ENCODE measurements at regions not wholly inside any gene's neighbourhood (a gene's known extent, or its start where the extent isn't known, plus 50 kb on each side); places are given as distances from the start of the nearest gene placed in this dataset.

GRCh38 chr6:90435207-90435899 lies 138.7 kb upstream of the BACH2 start:
- no peak for DNase-seq (ENCODE audit: low read depth in 3 of 3)

DNA sequence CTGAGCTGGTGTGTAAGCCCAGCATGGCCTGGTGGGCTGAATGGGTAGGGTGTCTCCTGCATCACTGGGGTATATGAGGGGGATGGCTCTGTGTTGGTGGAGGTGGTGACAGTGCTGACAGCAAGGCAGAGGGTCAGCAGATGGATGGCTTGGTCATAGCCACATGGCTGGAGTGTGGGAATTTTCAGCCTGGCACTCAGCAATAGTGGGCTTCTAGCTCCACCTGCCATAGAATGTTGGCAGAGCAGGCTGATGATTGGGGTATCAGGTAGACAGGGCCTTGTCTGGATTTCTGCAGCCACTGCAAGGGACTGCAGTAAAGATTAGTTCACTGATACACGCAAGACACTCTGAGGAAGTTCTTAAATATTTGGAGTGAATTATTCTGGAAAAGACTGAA lies 137.5 kb upstream of the BACH2 start:
- DNase-seq (ENCODE audit: low read depth in 3 of 3): no peak

DNA sequence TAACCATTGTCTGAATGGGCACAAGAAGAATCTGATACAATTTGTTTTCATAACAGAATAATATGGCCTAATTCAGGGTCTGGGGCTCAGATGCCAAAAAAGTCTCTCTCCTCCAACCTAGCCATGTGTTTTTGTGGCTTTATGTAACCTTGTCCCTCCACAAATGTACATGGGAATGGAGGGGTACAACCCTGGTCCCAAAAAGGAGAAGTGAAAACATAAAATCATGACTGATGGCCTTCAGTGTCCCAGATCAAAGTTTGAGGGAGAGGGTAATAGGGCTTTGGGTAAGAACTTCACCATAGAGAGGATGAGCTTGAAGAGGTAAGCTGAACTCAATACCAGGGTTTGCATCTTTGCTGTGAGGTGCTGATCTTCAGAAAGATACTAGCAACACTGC lies 136.3 kb upstream of the BACH2 start:
- no peak for DNase-seq (ENCODE audit: low read depth in 3 of 3)

GRCh38 chr6:90432041-90432775 lies 135.6 kb upstream of the BACH2 start:
- no peak for DNase-seq (ENCODE audit: low read depth in 3 of 3)

GRCh38 chr6:90431576-90431975 lies 134.9 kb upstream of the BACH2 start:
- no peak for DNase-seq (ENCODE audit: low read depth in 3 of 3)

GRCh38 chr6:90429713-90430112 lies 133.1 kb upstream of the BACH2 start:
- DNase-seq (ENCODE audit: low read depth in 3 of 3): no peak

DNA sequence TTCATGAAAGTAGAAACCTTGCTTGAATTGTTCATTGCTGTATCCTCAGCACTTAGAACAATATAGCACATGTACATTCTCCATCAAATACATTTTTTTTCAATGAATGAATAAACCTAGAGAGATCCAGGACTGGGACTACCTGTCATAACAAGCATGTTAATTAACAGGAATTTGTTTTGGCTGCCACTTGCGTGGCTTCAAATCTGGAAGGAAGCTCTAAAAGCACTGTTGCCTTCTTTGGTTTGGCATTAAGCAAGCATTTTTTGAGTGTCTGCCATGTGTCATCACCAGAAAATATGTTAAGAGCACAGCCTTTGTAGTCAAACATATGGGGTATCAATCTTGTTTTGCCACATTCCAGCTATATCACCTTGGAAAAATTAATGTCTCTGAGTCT lies 131.9 kb upstream of the BACH2 start:
- DNase-seq (ENCODE audit: low read depth in 3 of 3): no peak

- no peak for DNase-seq (ENCODE audit: low read depth in 3 of 3)
These were observed 128.6 kb upstream of the BACH2 start for GRCh38 chr6:90425161-90425641.

DNA sequence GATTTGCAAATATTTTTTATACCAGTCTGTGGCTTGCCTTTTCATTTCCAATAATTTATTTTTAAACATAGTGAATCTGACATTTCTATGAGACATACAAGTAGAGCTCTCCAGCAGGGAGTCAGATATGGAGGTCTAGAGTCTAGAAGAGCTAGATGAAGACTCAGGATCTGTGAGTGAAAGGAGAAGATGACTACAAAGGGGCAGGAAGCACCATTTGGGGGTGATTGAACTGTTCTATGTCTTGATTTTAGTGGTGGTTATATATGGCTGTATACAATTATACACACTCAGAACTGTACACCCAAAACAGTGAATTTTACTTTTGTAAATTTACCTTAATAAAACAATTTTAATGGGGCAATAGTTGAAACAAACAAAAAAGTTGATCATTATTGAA lies 127.9 kb upstream of the BACH2 start:
- no peak for DNase-seq (ENCODE audit: low read depth in 3 of 3)

DNA sequence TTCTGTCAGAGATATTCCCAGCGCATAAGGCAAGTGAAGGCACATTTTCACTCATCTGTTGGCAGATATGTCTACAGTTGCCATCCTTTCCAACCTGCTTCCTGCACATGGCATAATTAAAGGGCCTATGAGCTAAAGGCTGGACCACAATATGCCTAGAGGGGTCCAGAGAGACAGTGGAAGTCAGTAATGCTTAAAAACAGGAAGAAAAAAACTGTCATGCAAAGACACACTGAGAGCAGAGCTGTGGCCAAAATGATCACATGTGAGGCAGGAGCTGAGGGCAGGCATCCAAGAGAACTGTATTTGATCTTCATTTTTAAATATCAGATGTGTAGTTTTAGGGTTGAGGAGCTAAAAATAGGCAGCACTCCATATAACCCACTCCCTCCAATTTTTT lies 125.0 kb upstream of the BACH2 start:
- no peak for DNase-seq (ENCODE audit: low read depth in 3 of 3)

- no peak for DNase-seq (ENCODE audit: low read depth in 3 of 3)
These were observed 123.9 kb upstream of the BACH2 start for GRCh38 chr6:90420500-90420899.

GRCh38 chr6:90417385-90417784 lies 120.7 kb upstream of the BACH2 start:
- no peak for DNase-seq (ENCODE audit: low read depth in 3 of 3)

DNA sequence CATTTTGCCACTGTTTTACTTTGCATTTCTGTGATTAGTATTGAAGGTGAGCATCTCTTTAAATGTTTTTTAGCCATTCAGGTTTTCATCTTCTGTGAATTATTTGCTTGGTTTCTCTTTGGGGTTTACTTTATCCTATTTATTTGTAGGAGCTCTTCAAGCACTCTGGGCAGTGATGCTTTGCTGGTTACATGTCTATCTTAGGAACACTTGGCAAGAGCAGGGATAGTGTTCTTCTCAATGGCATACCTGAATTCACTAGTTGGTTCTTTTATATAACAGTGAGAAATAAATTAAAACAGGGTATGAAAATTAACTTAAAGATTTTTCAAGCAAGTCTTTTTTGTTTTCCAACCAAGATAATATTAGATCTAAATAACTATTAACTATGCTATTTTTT lies 119.7 kb upstream of the BACH2 start:
- DNase-seq (ENCODE audit: low read depth in 3 of 3): no peak

- DNase-seq (ENCODE audit: low read depth in 3 of 3): no peak
These were observed 118.5 kb upstream of the BACH2 start for GRCh38 chr6:90415178-90415577.

- DNase-seq (ENCODE audit: low read depth in 3 of 3): no peak
These were observed 117.7 kb upstream of the BACH2 start for GRCh38 chr6:90414352-90414751.

DNA sequence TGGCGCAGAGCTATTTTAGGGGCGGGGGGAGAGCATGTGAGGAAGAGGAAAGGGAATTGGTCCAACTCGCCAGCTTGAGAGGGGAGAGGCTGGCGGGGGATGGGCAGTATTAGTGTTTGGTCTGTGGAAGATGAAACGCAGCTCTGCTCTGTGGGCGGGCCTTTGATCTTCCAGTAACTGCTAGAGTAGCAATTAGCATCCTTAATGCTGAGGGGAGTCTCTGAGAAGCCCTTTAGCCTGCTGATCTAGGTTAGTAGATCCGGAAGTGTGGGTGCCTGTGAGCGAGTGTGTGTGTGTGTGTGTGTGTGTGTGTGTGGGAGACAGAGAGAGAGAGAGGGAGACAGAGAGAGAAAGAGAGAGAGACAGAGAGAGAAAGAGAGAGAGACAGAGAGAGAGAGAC lies 117.2 kb upstream of the BACH2 start:
- peak in 2 of 3 experiments; percentile 78 to 79 for DNase-seq (ENCODE audit: low read depth in 3 of 3)

GRCh38 chr6:90413396-90413795 lies 116.8 kb upstream of the BACH2 start:
- DNase-seq (ENCODE audit: low read depth in 3 of 3): no peak

DNA sequence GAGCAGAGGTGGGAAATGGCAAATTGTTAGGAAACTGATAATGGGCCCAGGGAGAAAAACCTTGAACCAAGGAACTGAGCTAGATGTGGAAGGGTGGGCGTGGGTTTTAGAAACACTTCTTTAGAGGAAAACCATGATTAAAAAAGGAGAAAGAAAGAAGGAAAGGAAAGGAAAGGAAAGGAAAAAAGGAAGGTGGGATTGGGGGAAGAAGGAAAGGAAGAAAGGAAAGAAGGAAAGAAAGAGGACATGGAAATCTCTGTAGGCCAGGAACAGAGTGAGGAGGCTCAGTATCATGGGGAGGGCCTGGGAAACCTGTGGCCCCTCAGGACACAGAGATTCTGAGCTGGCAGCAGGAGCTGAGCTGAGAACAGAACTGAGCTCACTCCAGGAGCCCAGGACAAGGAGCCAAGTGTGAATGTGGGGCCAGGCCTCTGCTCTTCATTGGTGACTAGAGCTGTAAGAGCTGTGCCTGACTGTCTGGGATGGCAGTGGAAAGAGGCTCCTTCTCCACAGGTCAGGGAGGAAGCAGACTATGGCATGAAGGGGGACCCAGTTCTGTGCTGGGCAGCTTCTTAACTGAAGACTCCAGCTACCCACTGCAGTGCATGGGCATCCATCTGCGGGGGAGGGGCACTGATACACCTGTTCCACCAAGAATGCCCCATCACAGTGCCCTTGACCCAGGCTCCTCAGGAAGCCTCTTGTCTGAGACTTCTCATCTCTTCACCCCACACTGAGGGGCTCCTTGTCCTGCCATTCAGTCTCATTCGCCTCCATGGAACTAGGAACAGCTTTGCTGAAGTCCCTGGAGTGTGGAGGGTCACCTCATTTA lies 116.1 kb upstream of the BACH2 start:
- no peak for DNase-seq (ENCODE audit: low read depth in 3 of 3)

- peak in 1 of 3 experiments; percentile 49 for DNase-seq (ENCODE audit: low read depth in 3 of 3)
These were observed 114.7 kb upstream of the BACH2 start for GRCh38 chr6:90411292-90411781.

DNA sequence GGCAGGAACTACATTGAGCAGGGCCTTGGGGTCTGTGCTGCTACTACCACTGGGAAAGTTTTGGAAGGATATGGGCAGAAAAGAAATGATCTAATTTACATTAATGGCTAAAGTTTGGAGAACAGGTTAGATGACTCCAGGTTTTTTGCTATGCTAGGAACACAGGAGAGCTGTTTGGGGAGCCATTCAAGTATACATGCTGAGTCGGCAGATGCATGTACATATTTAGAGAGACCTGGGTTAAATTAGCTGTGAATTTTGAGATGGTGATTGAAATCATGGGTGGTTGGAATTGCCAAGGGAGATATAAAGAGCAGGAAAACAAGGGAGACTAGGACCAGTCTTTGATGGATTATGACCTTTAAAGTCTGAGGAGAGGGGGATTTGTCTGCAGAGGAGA lies 113.1 kb upstream of the BACH2 start:
- no peak for DNase-seq (ENCODE audit: low read depth in 3 of 3)

DNA sequence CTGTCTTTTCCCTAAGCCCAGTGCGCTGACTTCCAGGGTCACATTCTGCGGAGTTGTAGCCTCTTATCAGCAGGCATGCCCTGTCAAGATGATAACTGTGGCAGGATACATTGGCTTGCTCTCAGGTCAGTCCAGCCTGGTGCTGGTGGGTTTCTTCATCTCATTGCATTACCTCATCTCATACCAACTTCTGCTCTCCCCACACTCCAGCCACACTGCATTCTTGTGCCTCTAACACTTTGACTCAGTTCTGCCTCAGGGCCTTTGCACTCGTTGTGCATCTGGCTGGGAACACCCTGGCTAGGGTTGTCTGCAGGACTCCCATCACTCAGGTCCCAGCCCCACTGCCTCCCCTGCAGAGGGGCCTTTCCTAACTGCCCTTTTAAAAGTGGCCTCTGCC lies 110.3 kb upstream of the BACH2 start:
- no peak for DNase-seq (ENCODE audit: low read depth in 3 of 3)

DNA sequence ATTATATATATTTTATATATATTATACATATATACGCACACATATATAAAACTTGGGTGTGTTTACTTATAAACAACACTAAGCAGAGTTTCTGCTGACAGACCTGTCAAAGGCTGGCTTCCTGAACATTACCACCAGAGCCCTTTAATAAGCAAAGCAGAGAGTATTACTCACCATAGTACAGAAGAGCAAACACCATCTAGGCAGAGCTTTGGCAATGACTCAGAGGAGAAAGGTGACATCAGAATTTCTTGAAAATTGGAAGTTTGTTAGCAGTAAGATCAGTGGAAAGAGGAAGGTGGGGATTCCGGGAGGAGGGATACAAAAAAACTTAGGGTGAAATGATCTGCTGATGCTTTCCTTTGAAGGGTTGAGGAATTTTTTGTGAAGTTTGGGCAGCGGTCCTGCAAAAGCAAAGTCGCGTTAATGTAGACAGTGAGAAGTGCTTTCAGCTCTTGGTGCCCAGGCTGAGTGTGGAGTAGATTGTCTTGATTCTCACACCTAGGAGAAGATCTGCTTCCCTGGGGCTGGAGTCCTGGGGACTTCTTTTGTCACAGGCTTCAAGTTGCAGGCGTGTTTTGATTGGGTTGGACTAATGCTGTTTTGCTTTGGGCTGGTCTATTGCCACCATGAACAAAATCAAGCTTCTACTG lies 109.6 kb upstream of the BACH2 start:
- DNase-seq (ENCODE audit: low read depth in 3 of 3): no peak

All from stimulated activated CD4-positive, alpha-beta T cell treated with anti-CD3 and anti-CD28 coated beads, TNF-alpha, amount 100 ng/mL, for 4 hours (primary cell).